Transverse colon (tissue), 4 donors: ENCODE measurements at regions not wholly inside any gene's neighbourhood (a gene's known extent, or its start where the extent isn't known, plus 50 kb on each side); places are given as distances from the start of the nearest gene placed in this dataset.

Experiments
- DNase-seq: peaks from one replicate; pipeline ENCODE4 v3.0.0-alpha.2; 2019
- H3K27ac ChIP-seq, 4 donors: fragments of 200-600 bp; sonication (generic); 2 replicates each; pipeline ENCODE4 v1.5.1; 2016 to 2018; ENCODE audit warnings: inconsistent platforms in 4 of 4
- H3K27me3 ChIP-seq: fragments of 200-600 bp; sonication (generic); 2 replicates; pipeline ENCODE4 v1.5.1; 2017; ENCODE audit warnings: inconsistent platforms
- H3K36me3 ChIP-seq, 4 donors: fragments of 200-600 bp; sonication (generic); 2 replicates each; pipeline ENCODE4 v1.5.1; 2017 to 2019; ENCODE audit warnings: inconsistent platforms in 4 of 4
- H3K4me1 ChIP-seq, 4 donors: fragments of 200-600 bp; sonication (generic); 2 replicates each; pipeline ENCODE4 v1.5.1; 2017 to 2020; ENCODE audit warnings: inconsistent platforms in 4 of 4
- H3K4me3 ChIP-seq, 4 donors: fragments of 200-600 bp; sonication (generic); 1 replicate in 1 of 4; 2 replicates in 3 of 4; pipeline versions ENCODE4 v1.5.1 to v1.6.1; 2017 to 2019; ENCODE audit warnings: inconsistent platforms in 4 of 4
- H3K9me3 ChIP-seq, 2 donors: fragments of 200-600 bp; sonication (generic); 2 replicates each; pipeline ENCODE4 v1.5.1; 2017 to 2019; ENCODE audit warnings: inconsistent platforms in 2 of 2
- CTCF ChIP-seq, 5 experiments: fragments of 200-600 bp in 3 of 5; fragments of 450-650 bp in 2 of 5; sonication (generic) in 3 of 5; IDR thresholded peaks; 1 replicate in 2 of 5; 2 replicates in 3 of 5; pipeline ENCODE4 v1.5.1; 2016 to 2017; ENCODE audit warnings: antibody characterized with exemption in 5 of 5, inconsistent platforms in 3 of 5, mild to moderate bottlenecking in 2 of 5, moderate library complexity in 1 of 5
- EP300 ChIP-seq: sonication (generic); formaldehyde crosslinking; IDR thresholded peaks from one replicate; pipeline ENCODE4 v1.6.1; 2017; ENCODE audit warnings: antibody characterized with exemption, low read depth
- POLR2A ChIP-seq: fragments of 450-650 bp; IDR thresholded peaks from one replicate; pipeline ENCODE4 v1.6.1; 2016; ENCODE audit warnings: antibody characterized with exemption, mild to moderate bottlenecking, moderate library complexity
- POLR2AphosphoS5 ChIP-seq, 3 donors: sonication (generic); formaldehyde crosslinking; IDR thresholded peaks; one replicate each; pipeline ENCODE4 v1.6.1; 2016; ENCODE audit warnings: antibody characterized with exemption in 3 of 3
- WGBS, 2 donors: methylation state at CpG; one replicate each; pipeline ENCODE4 v1.1.5; 2018; ENCODE audit warnings: low coverage in 1 of 2; 5-methylcytosine and 5-hydroxymethylcytosine counted together
- in situ Hi-C, 4 donors: fragments of 200-750 bp; cut with MboI; loops; one replicate each; pipeline versions ENCODE4 v1.15.0 to v1.15.1; 2017; ENCODE audit warnings: low sequenced_read_pairs in 3 of 4, low pct_ligation_motif_present in 1 of 4, low pct_unique_long_range_greater_than_20kb in 1 of 4
- intact Hi-C: fragments of 100-400 bp; cut with DNase I; formaldehyde crosslinking; loops from one replicate; pipeline ENCODE4 v1.15.1; 2023; ENCODE audit warnings: low total_unique reads

DNA sequence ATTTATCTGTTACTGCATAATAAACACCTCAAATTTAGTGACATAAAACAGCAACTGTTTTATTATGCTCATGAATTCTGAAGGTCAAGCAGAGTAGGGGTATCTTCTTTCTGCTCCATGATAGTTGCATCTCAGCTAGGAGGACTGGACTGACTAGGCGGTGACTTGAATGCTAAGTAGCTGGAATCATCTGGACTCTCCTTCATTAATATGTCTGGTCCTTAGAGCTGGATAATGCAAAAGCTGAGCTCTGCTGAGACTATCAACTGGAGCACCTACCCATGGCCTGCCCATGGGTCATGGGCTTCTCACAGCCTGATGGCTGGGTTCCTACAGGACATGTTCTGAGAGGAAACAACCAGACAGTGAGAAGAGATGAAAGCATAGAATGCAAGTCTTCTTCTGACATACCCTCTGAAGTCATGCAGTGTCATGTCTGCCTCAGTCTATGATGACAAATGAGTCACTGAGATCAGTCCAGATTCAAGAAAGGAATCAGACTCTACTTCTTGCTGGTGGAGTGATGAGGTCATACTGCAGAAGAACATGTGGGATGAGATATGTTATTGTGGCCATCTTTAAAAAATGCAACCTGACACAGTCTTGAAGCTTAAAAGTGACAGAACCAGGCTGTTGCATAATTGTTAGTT lies 174.2 kb upstream of the OSR1 start:
- no peaks in the 10 kb centered on the region for H3K36me3 ChIP-seq
- TF ChIP-seq CTCF (IDR thresholded peaks at IDR 0.05), result no peak
- no peak for TF ChIP-seq POLR2A
- no peak for TF ChIP-seq POLR2AphosphoS5 (IDR thresholded peaks at IDR 0.05)
- no peak for TF ChIP-seq EP300
- 94% methylated on average over 1 of the region's 1 CpG; no CpG with 5 or more reads in 1 of the 2 donors for WGBS, 2 donors
- intact Hi-C loops (no loop called here), in situ Hi-C loops (no loop called here)
- no peaks in the 10 kb centered on the region for H3K9me3 ChIP-seq
- H3K4me3 ChIP-seq, result no peak overlapping the region
- H3K27ac ChIP-seq, result no peak overlapping the region
- no peak for DNase-seq
- H3K4me1 ChIP-seq, result peaks cover 0 to under 1% (median 0%) of the 10 kb centered on the region in 4 donors
- no peaks in the 10 kb centered on the region for H3K27me3 ChIP-seq

- no peaks in the 10 kb centered on the region for H3K27me3 ChIP-seq
- DNase-seq, result no peak
- no peaks in the 10 kb centered on the region for H3K4me1 ChIP-seq
- no peaks in the 10 kb centered on the region for H3K36me3 ChIP-seq
- no peak for TF ChIP-seq EP300
- WGBS, 2 donors, result 87% methylated on average over 3 of the region's 3 CpGs; no CpG with 5 or more reads in 1 of the 2 donors
- H3K27ac ChIP-seq, result no peak overlapping the region
- no peaks in the 10 kb centered on the region for H3K9me3 ChIP-seq
- no peak overlapping the region for H3K4me3 ChIP-seq
- in situ Hi-C loops (no loop called here), intact Hi-C loops (no loop called here)
These were observed 171.3 kb upstream of the OSR1 start for GRCh38 chr2:19529677-19530076.

DNA sequence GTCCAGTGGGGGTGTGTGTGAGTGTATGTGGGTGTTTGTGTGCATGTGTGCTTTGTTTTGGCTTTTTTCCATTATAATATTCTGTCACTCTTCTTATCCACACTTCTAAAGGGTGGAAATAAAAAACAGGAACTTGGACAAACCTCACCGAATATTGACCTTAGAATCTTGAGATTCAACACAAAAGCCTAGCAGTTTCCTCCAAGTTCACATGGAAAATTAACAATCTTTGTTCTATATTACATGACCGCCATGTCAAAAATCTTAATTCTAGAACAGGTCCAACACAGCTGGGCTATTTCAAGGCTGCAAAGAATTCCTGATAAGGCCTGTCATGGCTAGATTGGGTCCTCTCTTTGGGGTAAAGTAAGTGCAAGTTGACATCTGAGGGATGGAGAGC lies 169.3 kb upstream of the OSR1 start:
- no peak for TF ChIP-seq EP300
- TF ChIP-seq POLR2AphosphoS5 (IDR thresholded peaks at IDR 0.05), result no peak
- no peak for TF ChIP-seq CTCF (IDR thresholded peaks at IDR 0.05)
- TF ChIP-seq POLR2A, result no peak
- Histone ChIP-seq H3K4me1 (no peaks in the 10 kb centered on the region), H3K9me3 (no peaks in the 10 kb centered on the region), H3K27ac (no peak overlapping the region), H3K27me3 (no peaks in the 10 kb centered on the region), H3K4me3 (no peak overlapping the region), H3K36me3 (no peaks in the 10 kb centered on the region)
- in situ Hi-C loops (no loop called here), intact Hi-C loops (no loop called here)
- no peak for DNase-seq
- 65 to 84% methylated on average over 2 of the region's 2 CpGs for WGBS, 2 donors

DNA sequence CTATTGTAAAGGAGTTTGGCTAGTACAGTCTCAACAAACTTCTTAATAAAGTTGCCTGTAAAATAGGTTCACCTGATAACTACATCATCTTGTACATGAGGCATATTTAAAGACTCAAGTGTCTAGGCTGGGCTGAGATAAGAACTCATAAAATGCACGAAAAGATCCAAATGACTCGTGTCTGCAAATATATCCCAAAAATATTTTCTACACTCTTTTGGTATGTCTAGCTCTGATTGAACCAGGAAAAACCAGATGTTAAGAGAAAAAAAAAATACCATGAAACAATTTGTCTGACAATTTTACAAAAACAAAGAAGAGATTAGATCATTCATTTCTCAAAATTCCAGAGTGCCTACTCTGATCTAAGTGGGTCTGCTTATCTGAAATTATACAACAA lies 166.9 kb upstream of the OSR1 start:
- intact Hi-C loops, result no loop called here
- in situ Hi-C loops, result no loop called here
- no peak for TF ChIP-seq POLR2AphosphoS5 (IDR thresholded peaks at IDR 0.05)
- TF ChIP-seq CTCF (IDR thresholded peaks at IDR 0.05), result no peak
- TF ChIP-seq EP300, result no peak
- no peak for TF ChIP-seq POLR2A
- Histone ChIP-seq H3K27ac (no peak overlapping the region), H3K36me3 (no peaks in the 10 kb centered on the region), H3K4me1 (no peaks in the 10 kb centered on the region), H3K4me3 (no peak overlapping the region), H3K27me3 (no peaks in the 10 kb centered on the region), H3K9me3 (no peaks in the 10 kb centered on the region)
- no peak for DNase-seq
- 64 to 75% methylated on average over 2 of the region's 2 CpGs for WGBS, 2 donors

DNA sequence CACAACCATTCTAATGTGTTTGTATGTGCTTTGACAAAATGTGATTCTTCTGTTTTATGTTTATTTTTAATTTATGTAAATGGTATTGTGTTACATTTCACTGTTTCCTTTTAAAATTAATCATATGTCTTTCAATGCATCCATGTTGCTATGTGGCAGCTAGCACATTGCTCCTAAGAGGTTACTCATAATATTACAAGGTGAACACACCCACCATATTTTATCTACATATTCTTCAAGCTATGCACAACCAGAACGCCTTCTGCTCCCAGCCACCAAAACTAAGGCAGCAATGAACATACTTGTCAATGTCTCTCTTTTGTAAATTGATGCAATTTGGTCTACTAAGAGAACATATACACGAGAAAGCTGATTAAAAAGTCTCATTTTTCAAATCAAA lies 160.6 kb upstream of the OSR1 start:
- Histone ChIP-seq H3K27ac (no peak overlapping the region), H3K4me3 (no peak overlapping the region), H3K27me3 (no peaks in the 10 kb centered on the region), H3K9me3 (no peaks in the 10 kb centered on the region), H3K4me1 (no peaks in the 10 kb centered on the region), H3K36me3 (no peaks in the 10 kb centered on the region)
- DNase-seq, result no peak
- intact Hi-C loops (no loop called here), in situ Hi-C loops (no loop called here)
- WGBS, 2 donors, result 79 to 83% methylated on average over 2 of the region's 2 CpGs
- no peak for TF ChIP-seq EP300
- no peak for TF ChIP-seq CTCF (IDR thresholded peaks at IDR 0.05)
- no peak for TF ChIP-seq POLR2AphosphoS5 (IDR thresholded peaks at IDR 0.05)
- TF ChIP-seq POLR2A, result no peak
